ENCODE measurements at regions not wholly inside any gene's neighbourhood (a gene's known extent, or its start where the extent isn't known, plus 50 kb on each side); places are given as distances from the start of the nearest gene placed in this dataset.

GRCh38 chr15:77864211-77865105, 213.1 kb downstream of the TBC1D2B start:
- no peak for TF ChIP-seq CTCF (IDR thresholded peaks at IDR 0.05)
- no peak for TF ChIP-seq POLR2A (IDR thresholded peaks at IDR 0.05)

Data from tibial nerve (tissue), 3 donors.